ENCODE measurements at regions not wholly inside any gene's neighbourhood (a gene's known extent, or its start where the extent isn't known, plus 50 kb on each side); places are given as distances from the start of the nearest gene placed in this dataset.

DNA sequence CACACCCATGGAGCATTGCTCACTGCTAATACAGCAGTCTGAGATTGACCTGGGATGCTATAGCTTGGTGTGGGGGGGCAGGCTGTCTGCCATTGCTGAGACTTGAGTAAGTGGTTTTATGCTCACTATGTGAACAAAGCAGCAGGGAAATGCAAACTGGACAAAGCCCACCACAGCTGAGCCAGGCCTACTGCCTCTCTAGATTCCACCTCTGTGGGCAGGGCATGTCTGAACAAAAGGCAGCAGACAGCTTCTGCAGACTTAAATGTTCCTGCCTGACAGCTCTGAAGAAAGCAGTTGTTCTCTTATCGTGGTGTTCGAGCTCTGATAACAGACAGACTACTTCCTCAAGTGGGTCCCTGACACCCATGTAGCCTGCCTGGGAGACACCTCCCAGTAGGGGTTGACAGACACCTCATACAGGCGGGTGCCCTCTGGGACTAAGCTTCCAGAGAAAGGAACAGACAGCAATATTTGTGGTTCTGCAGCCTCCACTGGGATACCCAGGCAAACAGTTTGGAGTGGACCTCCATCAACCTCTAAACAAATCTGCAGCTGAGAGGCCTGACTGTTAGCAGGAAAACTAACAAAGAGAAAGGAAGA, 2204.8 kb downstream of the TP53TG3F start:
- Mint-ChIP-seq H3K27ac (no peak overlapping the region), H3K27me3 (ENCODE audit: low read depth) (no peaks in the 10 kb centered on the region), H3K4me3 (no peak overlapping the region), H3K9me3 (peaks cover 50% of the 10 kb centered on the region), H3K4me1 (ENCODE audit: low read depth) (no peaks in the 10 kb centered on the region), H3K36me3 (ENCODE audit: low read depth) (no peaks in the 10 kb centered on the region)
- no peak for DNase-seq (ENCODE audit: low spot score)

DNA sequence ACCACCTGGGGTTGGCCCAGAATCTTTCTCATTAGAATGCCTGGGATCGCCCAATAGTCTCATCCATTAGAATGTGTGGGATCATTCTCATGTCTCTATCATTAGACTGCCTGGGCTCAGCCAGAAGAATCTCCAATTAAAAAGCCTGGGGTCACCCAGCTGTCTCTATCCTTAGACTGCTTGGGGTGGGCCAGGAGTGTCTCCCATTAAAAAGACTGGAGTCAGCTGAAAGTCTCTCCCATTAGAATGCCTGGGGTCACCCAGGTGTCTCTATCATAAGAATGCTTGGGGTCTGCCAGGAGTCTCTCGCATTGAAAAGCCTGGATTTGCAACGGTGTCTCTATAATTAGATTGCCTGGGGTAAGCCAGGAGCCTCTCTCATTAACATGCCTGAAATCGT, 2225.7 kb downstream of the TP53TG3F start:
- no peaks in the 10 kb centered on the region for H3K27me3 Mint-ChIP-seq (ENCODE audit: low read depth)
- H3K9me3 Mint-ChIP-seq: peaks cover 62% of the 10 kb centered on the region
- H3K36me3 Mint-ChIP-seq (ENCODE audit: low read depth): no peaks in the 10 kb centered on the region
- H3K4me1 Mint-ChIP-seq (ENCODE audit: low read depth): no peaks in the 10 kb centered on the region
- no peak overlapping the region for H3K27ac Mint-ChIP-seq
- DNase-seq (ENCODE audit: low spot score): no peak
- H3K4me3 Mint-ChIP-seq: no peak overlapping the region

GRCh38 chr16:35686595-35686994, 2227.2 kb downstream of the TP53TG3F start:
- no peak overlapping the region for H3K4me3 Mint-ChIP-seq
- no peak overlapping the region for H3K27ac Mint-ChIP-seq
- no peaks in the 10 kb centered on the region for H3K36me3 Mint-ChIP-seq (ENCODE audit: low read depth)
- no peak for DNase-seq (ENCODE audit: low spot score)
- no peaks in the 10 kb centered on the region for H3K27me3 Mint-ChIP-seq (ENCODE audit: low read depth)
- H3K4me1 Mint-ChIP-seq (ENCODE audit: low read depth): no peaks in the 10 kb centered on the region
- peaks cover 71% of the 10 kb centered on the region for H3K9me3 Mint-ChIP-seq

GRCh38 chr16:35687071-35687470, 2227.7 kb downstream of the TP53TG3F start:
- Mint-ChIP-seq H3K36me3 (ENCODE audit: low read depth) (no peaks in the 10 kb centered on the region), H3K4me3 (no peak overlapping the region), H3K4me1 (ENCODE audit: low read depth) (no peaks in the 10 kb centered on the region), H3K27me3 (ENCODE audit: low read depth) (no peaks in the 10 kb centered on the region), H3K9me3 (peaks cover 76% of the 10 kb centered on the region), H3K27ac (no peak overlapping the region)
- DNase-seq (ENCODE audit: low spot score): no peak

DNA sequence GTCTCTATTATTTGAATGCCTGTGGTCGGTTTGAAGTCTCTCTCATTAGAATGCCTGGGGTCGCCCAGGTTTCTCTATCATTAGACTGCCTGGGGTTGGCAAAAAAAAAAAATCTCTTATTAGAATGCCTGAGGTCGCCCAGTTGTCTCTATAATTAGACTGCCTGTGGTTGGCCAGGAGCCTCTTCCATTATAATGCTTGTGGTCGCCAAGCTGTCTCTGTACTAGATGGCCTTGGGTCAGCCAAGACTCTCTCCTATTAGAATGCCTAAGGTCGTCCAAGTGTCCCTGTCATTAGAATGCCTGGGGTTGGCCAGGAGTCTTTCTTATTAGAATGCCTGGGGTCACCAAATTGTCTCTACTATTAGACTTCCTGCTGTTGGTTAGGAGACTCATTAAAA, 2228.4 kb downstream of the TP53TG3F start:
- H3K36me3 Mint-ChIP-seq (ENCODE audit: low read depth): no peaks in the 10 kb centered on the region
- H3K4me1 Mint-ChIP-seq (ENCODE audit: low read depth): no peaks in the 10 kb centered on the region
- no peak overlapping the region for H3K27ac Mint-ChIP-seq
- no peaks in the 10 kb centered on the region for H3K27me3 Mint-ChIP-seq (ENCODE audit: low read depth)
- no peak for DNase-seq (ENCODE audit: low spot score)
- H3K9me3 Mint-ChIP-seq: peaks cover 83% of the 10 kb centered on the region
- no peak overlapping the region for H3K4me3 Mint-ChIP-seq

DNA sequence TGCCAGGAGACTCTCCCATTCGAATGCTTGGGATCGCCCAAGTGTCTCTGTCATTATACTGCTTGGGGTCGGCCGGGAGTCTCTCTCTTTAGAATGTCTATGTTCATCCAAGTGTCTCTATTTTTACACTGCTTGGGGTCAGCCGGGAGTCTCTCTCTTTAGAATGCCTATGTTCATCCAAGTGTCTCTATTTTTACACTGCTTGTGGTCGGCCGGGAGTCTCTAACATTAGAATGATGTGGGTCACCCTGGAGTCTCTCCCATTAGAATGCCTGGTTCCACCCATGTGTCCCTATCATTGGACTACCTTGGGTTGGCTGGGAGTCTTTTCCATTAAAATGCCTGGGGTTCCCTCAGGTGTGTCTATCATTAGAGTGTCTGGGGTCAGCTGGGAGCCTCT, 2230.4 kb downstream of the TP53TG3F start:
- no peaks in the 10 kb centered on the region for H3K4me1 Mint-ChIP-seq (ENCODE audit: low read depth)
- H3K27ac Mint-ChIP-seq: no peak overlapping the region
- H3K4me3 Mint-ChIP-seq: no peak overlapping the region
- H3K27me3 Mint-ChIP-seq (ENCODE audit: low read depth): no peaks in the 10 kb centered on the region
- H3K9me3 Mint-ChIP-seq: peaks cover 93% of the 10 kb centered on the region
- H3K36me3 Mint-ChIP-seq (ENCODE audit: low read depth): no peaks in the 10 kb centered on the region
- no peak for DNase-seq (ENCODE audit: low spot score)

DNA sequence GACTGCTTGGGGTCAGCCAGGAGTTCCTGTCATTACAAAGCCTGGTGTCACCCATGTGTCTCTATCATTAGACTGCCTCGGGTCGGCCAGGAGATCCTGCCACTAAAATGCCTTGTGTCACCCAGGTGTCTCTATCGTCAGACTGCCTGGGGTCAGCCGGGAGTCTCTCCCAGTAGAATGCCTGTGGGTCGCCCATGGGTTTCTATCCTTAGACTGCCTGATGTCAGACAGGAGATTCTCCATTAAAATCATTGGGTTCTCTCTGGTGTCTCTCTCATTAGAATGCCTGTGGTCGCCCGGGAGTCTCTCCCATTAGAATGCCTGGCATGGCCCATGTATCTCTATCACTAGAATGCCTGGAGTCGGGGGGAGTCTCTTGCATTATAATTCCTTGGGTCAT, 2231.0 kb downstream of the TP53TG3F start:
- Mint-ChIP-seq H3K27me3 (ENCODE audit: low read depth) (no peaks in the 10 kb centered on the region), H3K9me3 (peaks cover 94% of the 10 kb centered on the region), H3K4me3 (no peak overlapping the region), H3K27ac (no peak overlapping the region), H3K4me1 (ENCODE audit: low read depth) (no peaks in the 10 kb centered on the region), H3K36me3 (ENCODE audit: low read depth) (no peaks in the 10 kb centered on the region)
- DNase-seq (ENCODE audit: low spot score): no peak

DNA sequence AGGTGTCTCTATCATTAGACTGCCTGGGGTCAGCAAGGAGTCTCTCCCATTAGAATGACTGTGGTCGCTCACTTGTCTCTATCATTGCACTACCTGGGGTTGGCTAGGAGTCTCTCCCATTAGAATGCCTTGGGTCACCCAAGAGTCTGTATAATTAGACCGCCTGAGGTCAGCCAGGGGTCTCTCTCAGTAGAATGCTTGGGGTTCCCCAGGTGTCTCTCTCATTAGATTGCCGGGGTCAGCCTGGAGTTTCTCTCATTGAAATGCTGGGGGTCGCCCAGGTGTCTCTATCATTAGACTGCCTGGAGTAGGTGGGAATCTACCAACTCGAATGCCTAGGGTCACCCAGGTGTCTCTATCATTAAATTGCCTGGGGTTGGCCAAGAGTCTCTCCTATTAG, 2231.6 kb downstream of the TP53TG3F start:
- no peak overlapping the region for H3K4me3 Mint-ChIP-seq
- H3K9me3 Mint-ChIP-seq: peaks cover 94% of the 10 kb centered on the region
- no peaks in the 10 kb centered on the region for H3K4me1 Mint-ChIP-seq (ENCODE audit: low read depth)
- no peaks in the 10 kb centered on the region for H3K36me3 Mint-ChIP-seq (ENCODE audit: low read depth)
- no peak for DNase-seq (ENCODE audit: low spot score)
- no peaks in the 10 kb centered on the region for H3K27me3 Mint-ChIP-seq (ENCODE audit: low read depth)
- H3K27ac Mint-ChIP-seq: no peak overlapping the region

DNA sequence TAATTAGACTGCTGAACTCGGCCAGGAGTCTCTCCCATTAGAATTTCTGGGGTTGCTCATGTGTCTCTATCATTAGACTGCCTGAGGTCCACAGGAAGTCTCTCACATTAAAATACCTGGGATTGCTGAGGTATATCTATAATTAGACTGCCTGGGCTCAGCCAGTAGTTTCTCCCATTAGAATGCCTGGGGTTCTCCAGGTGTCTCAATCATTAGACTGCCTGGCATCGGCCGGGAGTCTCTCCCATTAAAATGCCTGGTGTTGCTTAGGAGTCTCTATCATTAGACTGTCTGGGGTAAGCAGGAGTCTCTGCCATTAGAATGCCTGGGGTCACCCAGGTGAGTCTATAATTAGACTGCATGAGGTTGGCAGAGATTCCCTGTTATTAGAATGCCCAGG, 2233.4 kb downstream of the TP53TG3F start:
- Mint-ChIP-seq H3K4me1 (ENCODE audit: low read depth) (no peaks in the 10 kb centered on the region), H3K27me3 (ENCODE audit: low read depth) (no peaks in the 10 kb centered on the region), H3K36me3 (ENCODE audit: low read depth) (no peaks in the 10 kb centered on the region), H3K27ac (no peak overlapping the region), H3K9me3 (peaks cover 83% of the 10 kb centered on the region), H3K4me3 (no peak overlapping the region)
- DNase-seq (ENCODE audit: low spot score): no peak

GRCh38 chr16:35706901-35707300, 2247.5 kb downstream of the TP53TG3F start:
- Mint-ChIP-seq H3K27ac (no peak overlapping the region), H3K27me3 (ENCODE audit: low read depth) (no peaks in the 10 kb centered on the region), H3K4me3 (no peak overlapping the region), H3K9me3 (peaks cover 25% of the 10 kb centered on the region), H3K36me3 (ENCODE audit: low read depth) (no peaks in the 10 kb centered on the region), H3K4me1 (ENCODE audit: low read depth) (no peaks in the 10 kb centered on the region)
- DNase-seq (ENCODE audit: low spot score): no peak

DNA sequence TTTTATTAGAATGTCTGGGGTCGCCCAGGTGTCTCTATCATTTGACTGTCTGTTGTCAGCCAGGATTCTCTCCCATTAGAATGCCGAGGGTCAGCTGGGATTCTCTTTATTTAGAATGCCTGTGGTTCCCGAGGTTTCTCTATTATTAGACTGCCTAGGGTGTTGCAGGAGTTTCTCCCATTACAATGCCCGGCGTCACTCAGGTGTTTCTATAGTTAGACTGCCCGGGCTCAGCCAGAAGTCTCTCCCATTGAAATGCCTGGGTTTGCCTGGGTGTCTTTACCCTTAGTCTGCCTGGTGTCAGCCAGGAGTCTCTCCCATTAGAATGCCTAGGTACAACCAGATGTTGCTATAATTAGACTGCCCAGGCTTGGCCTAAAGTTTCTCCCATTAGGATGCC, 2252.0 kb downstream of the TP53TG3F start:
- Mint-ChIP-seq H3K4me3 (no peak overlapping the region), H3K27me3 (ENCODE audit: low read depth) (no peaks in the 10 kb centered on the region), H3K36me3 (ENCODE audit: low read depth) (peaks cover 2% of the 10 kb centered on the region), H3K27ac (no peak overlapping the region), H3K4me1 (ENCODE audit: low read depth) (no peaks in the 10 kb centered on the region), H3K9me3 (peaks cover 47% of the 10 kb centered on the region)
- no peak for DNase-seq (ENCODE audit: low spot score)

DNA sequence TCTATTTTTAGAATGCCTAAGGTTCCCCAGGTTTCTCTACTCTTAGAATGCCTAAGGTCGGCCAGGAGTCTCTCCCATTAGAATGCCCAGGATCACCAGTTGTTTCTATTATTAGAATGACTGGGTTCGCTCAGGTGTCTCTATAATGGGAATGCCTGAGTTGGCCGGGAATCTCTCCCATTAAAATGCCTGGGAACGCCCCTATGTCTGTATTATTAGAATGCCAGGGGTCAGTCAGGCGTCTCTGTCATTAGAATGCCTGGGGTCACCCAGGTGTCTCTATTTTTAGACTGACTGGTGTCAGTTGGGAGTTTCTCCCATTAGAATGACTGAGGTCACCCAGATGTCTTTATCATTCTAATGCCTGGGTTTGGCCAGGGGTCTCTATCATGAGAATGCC, 2252.5 kb downstream of the TP53TG3F start:
- H3K36me3 Mint-ChIP-seq (ENCODE audit: low read depth): peaks cover 2% of the 10 kb centered on the region
- no peak for DNase-seq (ENCODE audit: low spot score)
- peaks cover 53% of the 10 kb centered on the region for H3K9me3 Mint-ChIP-seq
- no peak overlapping the region for H3K4me3 Mint-ChIP-seq
- H3K27me3 Mint-ChIP-seq (ENCODE audit: low read depth): no peaks in the 10 kb centered on the region
- no peak overlapping the region for H3K27ac Mint-ChIP-seq
- H3K4me1 Mint-ChIP-seq (ENCODE audit: low read depth): no peaks in the 10 kb centered on the region

- Mint-ChIP-seq H3K4me3 (no peak overlapping the region), H3K9me3 (peaks cover 60% of the 10 kb centered on the region), H3K27ac (no peak overlapping the region), H3K36me3 (ENCODE audit: low read depth) (peaks cover 2% of the 10 kb centered on the region), H3K27me3 (ENCODE audit: low read depth) (no peaks in the 10 kb centered on the region), H3K4me1 (ENCODE audit: low read depth) (no peaks in the 10 kb centered on the region)
- DNase-seq (ENCODE audit: low spot score): no peak
Measured at GRCh38 chr16:35713762-35714650, 2254.6 kb downstream of the TP53TG3F start.

DNA sequence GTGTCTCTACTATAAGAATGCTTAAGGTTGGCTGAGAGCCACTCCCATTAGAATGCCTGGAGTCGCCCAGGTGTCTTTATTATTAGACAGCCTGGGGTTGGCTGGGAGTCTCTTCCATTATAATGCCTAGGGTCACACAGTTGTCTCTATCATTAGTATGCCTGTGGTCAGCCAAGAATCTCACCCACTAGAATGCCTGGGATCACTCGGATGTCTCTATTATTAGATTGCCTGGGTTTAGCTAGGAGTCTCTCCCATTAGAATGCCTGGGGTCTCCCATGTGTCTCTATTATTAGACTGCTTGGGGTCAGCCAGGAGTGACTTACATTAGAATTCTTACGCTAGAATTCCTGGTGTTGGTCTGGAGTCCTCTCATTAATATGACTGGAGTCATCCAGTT, 2255.3 kb downstream of the TP53TG3F start:
- DNase-seq (ENCODE audit: low spot score): no peak
- peaks cover 2% of the 10 kb centered on the region for H3K36me3 Mint-ChIP-seq (ENCODE audit: low read depth)
- peaks cover 66% of the 10 kb centered on the region for H3K9me3 Mint-ChIP-seq
- H3K4me3 Mint-ChIP-seq: no peak overlapping the region
- H3K27ac Mint-ChIP-seq: no peak overlapping the region
- H3K27me3 Mint-ChIP-seq (ENCODE audit: low read depth): no peaks in the 10 kb centered on the region
- no peaks in the 10 kb centered on the region for H3K4me1 Mint-ChIP-seq (ENCODE audit: low read depth)
